Liver (tissue), 8 donors: ENCODE measurements at regions not wholly inside any gene's neighbourhood (a gene's known extent, or its start where the extent isn't known, plus 50 kb on each side); places are given as distances from the start of the nearest gene placed in this dataset.

Source experiments
- DNase-seq: peaks from one replicate; pipeline ENCODE4 v3.0.0-alpha.2; 2017; ENCODE audit warnings: low spot score
- H3K27ac ChIP-seq, 2 donors: one replicate each; pipeline ENCODE4 v1.7.0; 2013; ENCODE audit warnings: inconsistent platforms in 2 of 2, low read length in 2 of 2, control low read depth in 1 of 2, low read depth in 1 of 2, mild to moderate bottlenecking in 1 of 2
- H3K27me3 ChIP-seq, 4 donors: one replicate each; pipeline versions ENCODE4 v1.6.1 to v1.7.0; 2013; ENCODE audit warnings: low read length in 3 of 4, inconsistent platforms in 1 of 4, mild to moderate bottlenecking in 1 of 4, moderate library complexity in 1 of 4; ENCODE audit not compliant: control insufficient read depth in 4 of 4, insufficient read depth in 4 of 4
- H3K36me3 ChIP-seq, 4 donors: one replicate each; pipeline versions ENCODE4 v1.6.1 to v1.7.0; 2013; ENCODE audit warnings: low read length in 3 of 4, mild to moderate bottlenecking in 3 of 4, low read depth in 1 of 4, moderate library complexity in 1 of 4; ENCODE audit not compliant: control insufficient read depth in 4 of 4, insufficient read depth in 3 of 4
- H3K4me1 ChIP-seq, 4 donors: one replicate each; pipeline versions ENCODE4 v1.6.1 to v1.7.0; 2013; ENCODE audit warnings: low read length in 3 of 4, mild to moderate bottlenecking in 3 of 4, moderate library complexity in 1 of 4; ENCODE audit not compliant: control insufficient read depth in 4 of 4, insufficient read depth in 4 of 4
- H3K4me3 ChIP-seq, 3 donors: one replicate each; pipeline versions ENCODE4 v1.6.1 to v1.7.0; 2013; ENCODE audit warnings: low read length in 3 of 3, control low read depth in 1 of 3, low read depth in 1 of 3, mild to moderate bottlenecking in 1 of 3
- H3K9ac ChIP-seq, 2 donors: one replicate each; pipeline ENCODE4 v1.7.0; 2013; ENCODE audit warnings: low read length in 2 of 2, mild to moderate bottlenecking in 2 of 2, moderate library complexity in 2 of 2, control low read depth in 1 of 2, low read depth in 1 of 2
- H3K9me3 ChIP-seq, 4 donors: one replicate each; pipeline versions ENCODE4 v1.6.1 to v1.7.0; 2013; ENCODE audit warnings: low read length in 3 of 4; ENCODE audit not compliant: control insufficient read depth in 4 of 4
- ATF3 ChIP-seq: IDR thresholded peaks from 2 replicates; pipeline ENCODE4 v1.6.1; 2016; ENCODE audit warnings: antibody characterized with exemption
- CTCF ChIP-seq: fragments of 150-350 bp; IDR thresholded peaks from 2 replicates; pipeline ENCODE4 v1.5.1; 2017; ENCODE audit warnings: improper control_type of control experiment, low read depth, low read length; ENCODE audit not compliant: missing input control
- EGR1 ChIP-seq, 2 donors: IDR thresholded peaks; 2 replicates each; pipeline ENCODE4 v1.6.1; 2016 to 2018; ENCODE audit warnings: antibody characterized with exemption in 2 of 2, low read depth in 2 of 2
- FOXA1 ChIP-seq: IDR thresholded peaks from 2 replicates; pipeline ENCODE4 v1.6.1; 2016; ENCODE audit warnings: antibody characterized with exemption
- FOXA2 ChIP-seq: IDR thresholded peaks from 2 replicates; pipeline ENCODE4 v1.6.1; 2016; ENCODE audit warnings: antibody characterized with exemption
- GABPA ChIP-seq, 2 donors: IDR thresholded peaks in 1 of 2; conservative IDR thresholded peaks in 1 of 2; 2 replicates each; pipeline ENCODE4 v1.6.1; 2016; ENCODE audit warnings: antibody characterized with exemption in 2 of 2, mild to moderate bottlenecking in 1 of 2, moderate library complexity in 1 of 2
- HNF4A ChIP-seq, 2 donors: conservative IDR thresholded peaks; 2 replicates each; pipeline ENCODE4 v1.6.1; 2016; ENCODE audit warnings: antibody characterized with exemption in 2 of 2, mild to moderate bottlenecking in 2 of 2
- HNF4G ChIP-seq: IDR thresholded peaks from 2 replicates; pipeline ENCODE4 v1.6.1; 2016; ENCODE audit warnings: antibody characterized with exemption
- JUND ChIP-seq, 2 donors: IDR thresholded peaks; 2 replicates each; pipeline ENCODE4 v1.6.1; 2016; ENCODE audit warnings: antibody characterized with exemption in 2 of 2
- MAX ChIP-seq: IDR thresholded peaks from 2 replicates; pipeline ENCODE4 v1.6.1; 2016; ENCODE audit warnings: antibody characterized with exemption
- NR2F2 ChIP-seq: IDR thresholded peaks from 2 replicates; pipeline ENCODE4 v1.6.1; 2016; ENCODE audit warnings: antibody characterized with exemption
- RAD21 ChIP-seq, 2 donors: IDR thresholded peaks; 2 replicates each; pipeline ENCODE4 v1.6.1; 2016; ENCODE audit warnings: antibody characterized with exemption in 2 of 2, mild to moderate bottlenecking in 2 of 2
- REST ChIP-seq: IDR thresholded peaks from 2 replicates; pipeline ENCODE4 v1.6.1; 2016; ENCODE audit warnings: antibody characterized with exemption, mild to moderate bottlenecking
- RXRA ChIP-seq, 2 donors: IDR thresholded peaks; 2 replicates each; pipeline ENCODE4 v1.6.1; 2017 to 2018; ENCODE audit warnings: antibody characterized with exemption in 2 of 2, mild to moderate bottlenecking in 1 of 2
- SP1 ChIP-seq: IDR thresholded peaks from 2 replicates; pipeline ENCODE4 v1.6.1; 2018; ENCODE audit warnings: antibody characterized with exemption, mild to moderate bottlenecking
- TAF1 ChIP-seq: conservative IDR thresholded peaks from 2 replicates; pipeline ENCODE4 v1.6.1; 2016; ENCODE audit warnings: antibody characterized with exemption, mild to moderate bottlenecking
- YY1 ChIP-seq: IDR thresholded peaks from 2 replicates; pipeline ENCODE4 v1.6.1; 2016; ENCODE audit warnings: antibody characterized with exemption, mild to moderate bottlenecking
- ZBTB33 ChIP-seq: IDR thresholded peaks from 2 replicates; pipeline ENCODE4 v1.6.1; 2016; ENCODE audit warnings: antibody characterized with exemption
- WGBS: extraction: QIAGEN DNeasy Blood & Tissue Kit; methylation state at CpG from one replicate; pipeline ENCODE4 v1.1.7; 2013; 5-methylcytosine and 5-hydroxymethylcytosine counted together
- donor health status: healthy.
- donor health status: healthy.
- donor health status: healthy.
- donor health status: healthy.
- donor health status: healthy.

- WGBS = 97% methylated on average over 1 of the region's 1 CpG
- TF ChIP-seq ZBTB33 = no peak
- TF ChIP-seq TAF1 = no peak
- TF ChIP-seq JUND (IDR thresholded peaks at IDR 0.05) = no peak
- no peak for TF ChIP-seq GABPA (IDR thresholded peaks at IDR 0.05 in 1 of 2, conservative IDR thresholded peaks at IDR 0.05 in 1 of 2)
- no peak for TF ChIP-seq HNF4G
- TF ChIP-seq FOXA2 = no peak
- TF ChIP-seq RAD21 (IDR thresholded peaks at IDR 0.05) = no peak
- TF ChIP-seq EGR1 (IDR thresholded peaks at IDR 0.05; ENCODE audit: low read depth in 2 of 2) = no peak
- TF ChIP-seq NR2F2 = no peak
- no peak for TF ChIP-seq YY1
- TF ChIP-seq RXRA (IDR thresholded peaks at IDR 0.05) = no peak
- TF ChIP-seq SP1 = no peak
- TF ChIP-seq MAX = no peak
- no peak for TF ChIP-seq CTCF
- no peak for TF ChIP-seq REST
- TF ChIP-seq ATF3 = no peak
- TF ChIP-seq FOXA1 = no peak
- no peak for TF ChIP-seq HNF4A (conservative IDR thresholded peaks at IDR 0.05)
- Histone ChIP-seq H3K4me1 (no peaks in the 10 kb centered on the region), H3K27ac (no peak overlapping the region), H3K36me3 (no peaks in the 10 kb centered on the region), H3K4me3 (no peak overlapping the region), H3K9ac (no peak overlapping the region), H3K27me3 (no peaks in the 10 kb centered on the region), H3K9me3 (no peaks in the 10 kb centered on the region)
- DNase-seq = no peak
Measured at GRCh38 chr5:145479857-145480256, 355.3 kb downstream of the PRELID2 start.

GRCh38 chr5:145479271-145479670 is 355.9 kb downstream of the PRELID2 start:
- Histone ChIP-seq H3K9me3 (no peaks in the 10 kb centered on the region), H3K27ac (no peak overlapping the region), H3K9ac (no peak overlapping the region), H3K36me3 (no peaks in the 10 kb centered on the region), H3K4me3 (no peak overlapping the region), H3K27me3 (no peaks in the 10 kb centered on the region), H3K4me1 (no peaks in the 10 kb centered on the region)
- no peak for DNase-seq
- 71% methylated on average over 4 of the region's 4 CpGs for WGBS
- TF ChIP-seq HNF4G (no peak), RAD21 (IDR thresholded peaks at IDR 0.05) (no peak), EGR1 (IDR thresholded peaks at IDR 0.05; ENCODE audit: low read depth in 2 of 2) (no peak), YY1 (no peak), JUND (IDR thresholded peaks at IDR 0.05) (no peak), NR2F2 (no peak), MAX (no peak), ATF3 (no peak), FOXA2 (no peak), ZBTB33 (no peak), GABPA (IDR thresholded peaks at IDR 0.05 in 1 of 2, conservative IDR thresholded peaks at IDR 0.05 in 1 of 2) (no peak)
